Activated CD4-positive, alpha-beta T cell treated with anti-CD3 and anti-CD28 coated beads, Interleukin-2, amount 10 ng/mL, durations not matched to agents 24 days and 14 days (primary cell): ENCODE measurements at regions not wholly inside any gene's neighbourhood (a gene's known extent, or its start where the extent isn't known, plus 50 kb on each side); places are given as distances from the start of the nearest gene placed in this dataset.
"Not testable (repeated sequence)": the region's sequence is repeated elsewhere in the genome, so short reads cannot be mapped to it uniquely, and the experiment has no call there.

ENCODE experiments used
- DNase-seq: peaks from one replicate; pipeline ENCODE4 v3.0.0; 2022
- H3K27ac Mint-ChIP-seq: one replicate; pipeline ENCODE4 v1.8.0; 2022; ENCODE audit warnings: mild to moderate bottlenecking, mixed read lengths
- H3K27me3 Mint-ChIP-seq: one replicate; pipeline ENCODE4 v1.8.0; 2022; ENCODE audit warnings: mixed read lengths
- H3K36me3 Mint-ChIP-seq: one replicate; pipeline ENCODE4 v1.8.0; 2022; ENCODE audit warnings: low read depth, mild to moderate bottlenecking, mixed read lengths
- H3K4me1 Mint-ChIP-seq: one replicate; pipeline ENCODE4 v1.8.0; 2021; ENCODE audit warnings: mixed read lengths
- H3K4me3 Mint-ChIP-seq: one replicate; pipeline ENCODE4 v1.8.0; 2022; ENCODE audit warnings: mild to moderate bottlenecking, moderate library complexity, mixed read lengths
- H3K9me3 Mint-ChIP-seq: one replicate; pipeline ENCODE4 v1.8.0; 2021; ENCODE audit warnings: mixed read lengths
- intact Hi-C: fragments of 100-400 bp; cut with micrococcal nuclease; formaldehyde crosslinking; loops from one replicate; pipeline ENCODE4 v1.15.1; 2023

DNA sequence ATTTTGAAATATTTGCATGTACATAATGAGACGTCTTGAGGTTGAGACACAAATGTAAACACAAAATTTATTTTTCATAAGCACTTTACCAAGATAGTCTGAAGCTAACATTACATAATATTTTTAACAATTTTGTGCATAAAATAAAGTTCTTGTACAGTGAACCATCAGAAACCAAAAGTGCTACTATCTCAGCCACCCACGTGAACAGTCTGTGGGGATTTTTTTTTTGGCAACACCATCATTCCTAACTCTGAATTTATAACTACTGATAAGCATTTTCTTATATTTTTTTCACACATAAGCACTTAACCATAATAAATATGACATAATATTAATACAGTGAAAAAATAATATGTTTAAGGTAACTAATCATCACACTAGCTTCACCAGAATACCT is 62.9 kb upstream of the RUBCNL start:
- not testable (repeated sequence) for H3K36me3 Mint-ChIP-seq, DNase-seq

DNA sequence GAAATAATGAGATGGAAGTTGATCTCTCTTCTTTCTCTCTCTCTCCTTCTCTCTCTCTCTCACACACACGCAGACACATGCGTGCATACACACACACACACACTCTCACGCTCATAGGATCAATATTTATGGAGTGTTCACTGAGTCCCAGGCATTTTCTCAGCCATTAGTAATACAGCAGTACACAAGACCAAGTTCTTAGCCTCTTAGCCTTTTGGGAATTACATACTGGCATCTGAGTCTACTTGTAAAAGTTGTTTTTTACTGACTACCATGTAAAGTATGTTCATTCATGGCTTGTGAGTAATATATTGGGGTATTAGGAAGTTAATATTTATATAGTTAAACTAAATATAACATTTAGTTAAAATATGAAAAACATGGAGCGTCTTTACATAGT is 61.1 kb upstream of the RUBCNL start:
- H3K27ac Mint-ChIP-seq, intact Hi-C loops, H3K4me3 Mint-ChIP-seq, H3K36me3 Mint-ChIP-seq, H3K27me3 Mint-ChIP-seq, H3K4me1 Mint-ChIP-seq, DNase-seq, H3K9me3 Mint-ChIP-seq: not testable (repeated sequence)

More for the DNA sequence above, 62.9 kb upstream of the RUBCNL start:
- H3K9me3 Mint-ChIP-seq, H3K27me3 Mint-ChIP-seq, H3K4me3 Mint-ChIP-seq, H3K4me1 Mint-ChIP-seq, H3K27ac Mint-ChIP-seq, intact Hi-C loops: not testable (repeated sequence)

GRCh38 chr13:46437808-46438404 is 50.9 kb upstream of the RUBCNL start:
- H3K9me3 Mint-ChIP-seq, H3K4me1 Mint-ChIP-seq, H3K27ac Mint-ChIP-seq, H3K36me3 Mint-ChIP-seq, H3K4me3 Mint-ChIP-seq, DNase-seq, intact Hi-C loops: not testable (repeated sequence)
- H3K27me3 Mint-ChIP-seq: peaks cover 15% of the 10 kb centered on the region
